Spleen (tissue), 11 donors: ENCODE measurements at regions not wholly inside any gene's neighbourhood (a gene's known extent, or its start where the extent isn't known, plus 50 kb on each side); places are given as distances from the start of the nearest gene placed in this dataset.
A peak's percentile ranks its signal among the peaks of the same experiment; 100 is the strongest.

ENCODE experiments used
- DNase-seq: peaks from one replicate; pipeline ENCODE4 v3.0.0-alpha.2; 2020
- H3K27ac ChIP-seq, 8 donors: fragments of 200-600 bp; sonication (generic) in 7 of 8; 1 replicate in 4 of 8; 2 replicates in 4 of 8; pipeline versions ENCODE4 v1.5.0 to v1.8.0; 2016 to 2021; ENCODE audit warnings: inconsistent platforms in 4 of 8, mild to moderate bottlenecking in 4 of 8, moderate library complexity in 1 of 8
- H3K27me3 ChIP-seq, 7 donors: fragments of 200-600 bp; sonication (generic) in 6 of 7; replicated peaks in 1 of 7; 1 replicate in 4 of 7; 2 replicates in 3 of 7; pipeline versions ENCODE4 v1.5.0 to v1.8.0; 2016 to 2021; ENCODE audit warnings: inconsistent platforms in 3 of 7, mild to moderate bottlenecking in 1 of 7
- H3K36me3 ChIP-seq, 6 donors: fragments of 200-600 bp; sonication (generic) in 5 of 6; 1 replicate in 4 of 6; 2 replicates in 2 of 6; pipeline versions ENCODE4 v1.5.0 to v1.8.0; 2016 to 2021; ENCODE audit warnings: inconsistent platforms in 2 of 6
- H3K4me1 ChIP-seq, 6 donors: fragments of 200-600 bp; sonication (generic) in 5 of 6; 1 replicate in 3 of 6; 2 replicates in 3 of 6; pipeline versions ENCODE4 v1.5.0 to v1.8.0; 2016 to 2021; ENCODE audit warnings: inconsistent platforms in 3 of 6
- H3K4me3 ChIP-seq, 8 donors: fragments of 200-600 bp; sonication (generic) in 7 of 8; 1 replicate in 4 of 8; 2 replicates in 4 of 8; pipeline versions ENCODE4 v1.5.0 to v1.8.0; 2016 to 2021; ENCODE audit warnings: inconsistent platforms in 4 of 8, mild to moderate bottlenecking in 4 of 8, moderate library complexity in 2 of 8
- H3K9me3 ChIP-seq, 8 donors: fragments of 200-600 bp; sonication (generic) in 7 of 8; 1 replicate in 4 of 8; 2 replicates in 4 of 8; pipeline versions ENCODE4 v1.5.0 to v1.8.0; 2016 to 2021; ENCODE audit warnings: inconsistent platforms in 4 of 8
- POLR2A ChIP-seq, 3 donors: fragments of 450-650 bp; IDR thresholded peaks; one replicate each; pipeline ENCODE4 v1.5.1; 2017; ENCODE audit warnings: antibody characterized with exemption in 3 of 3, mild to moderate bottlenecking in 1 of 3
- POLR2AphosphoS5 ChIP-seq, 3 donors: sonication (generic); formaldehyde crosslinking; IDR thresholded peaks; one replicate each; pipeline ENCODE4 v1.5.1; 2017; ENCODE audit warnings: antibody characterized with exemption in 3 of 3
- WGBS, 5 donors: extraction: QIAGEN DNeasy Blood & Tissue Kit in 3 of 5; methylation state at CpG; one replicate each; pipeline versions ENCODE4 v1.1.5 to v1.1.7; 2013 to 2018; 5-methylcytosine and 5-hydroxymethylcytosine counted together
- intact Hi-C: fragments of 100-400 bp; cut with DNase I; formaldehyde crosslinking; loops from one replicate; pipeline ENCODE4 v1.15.0; 2023; ENCODE audit warnings: low total_unique reads
- TF ChIP-seq, protein P1 (sequence below), 11 experiments: fragments of 200-600 bp in 7 of 11; fragments of 450-650 bp in 4 of 11; sonication (generic) in 4 of 11; IDR thresholded peaks in 8 of 11; conservative IDR thresholded peaks in 3 of 11; 1 replicate in 7 of 11; 2 replicates in 4 of 11; pipeline versions ENCODE4 v1.4.0 to v1.8.0; 2016 to 2021; ENCODE audit warnings: antibody characterized with exemption in 11 of 11, inconsistent platforms in 4 of 11, mild to moderate bottlenecking in 1 of 11
- donor health status: healthy with polysubstance abuse.
- donor health status: DM: no; HTN: no; CAD: no; lungs with moderate emphysema.
- donor health status: DM: no; HTN: no; CAD: no.
- donor health status: Bipolar disorder and iron deficiency.
- donor health status: healthy.
- donor health status: DM: no; HTN: no; CAD: no.
- donor health status: DM: yes; HTN: yes; CAD: no.

DNA sequence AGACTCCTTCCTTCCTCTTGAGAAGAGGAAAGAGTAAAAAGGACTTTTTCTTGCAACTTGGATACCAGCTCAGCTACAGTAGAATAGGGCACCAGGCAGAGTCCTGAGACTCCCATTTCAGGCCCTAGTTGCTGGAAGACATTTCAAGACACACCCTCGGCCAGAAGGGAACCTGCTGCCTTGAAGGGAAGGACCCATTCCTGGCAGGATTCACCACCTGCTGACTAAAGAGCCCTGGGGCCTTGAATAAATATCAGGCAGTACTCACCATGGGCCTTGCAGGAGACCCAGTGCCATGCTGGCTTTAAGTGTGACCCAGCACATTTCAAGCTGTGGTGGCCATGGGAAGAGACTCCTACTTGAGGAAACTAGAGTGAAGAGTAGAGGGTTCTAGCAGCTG lies 317.6 kb downstream of the DKK2 start:
- H3K4me3 ChIP-seq, result no peak overlapping the region
- intact Hi-C loops, result no loop called here

DNA sequence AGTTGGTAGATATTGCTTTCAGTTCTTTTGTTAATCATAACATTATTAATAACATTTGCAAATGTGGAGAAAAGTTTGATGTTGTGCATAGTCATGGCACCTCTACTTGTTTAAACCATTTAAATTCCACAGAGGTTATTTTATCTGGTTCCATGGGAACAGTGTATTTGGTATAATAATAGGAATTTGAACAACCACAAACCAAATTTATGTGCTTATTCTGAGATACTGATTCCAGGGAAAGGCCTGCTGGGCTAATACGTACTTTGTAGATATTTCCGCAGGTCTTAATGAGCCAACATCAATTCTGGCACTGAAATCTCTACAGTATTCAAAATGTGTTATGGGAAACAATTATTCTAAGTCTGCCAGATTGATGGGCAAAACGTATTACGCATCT lies 319.0 kb downstream of the DKK2 start:
- Histone ChIP-seq H3K4me3 (no peak overlapping the region), H3K36me3 (no peaks in the 10 kb centered on the region), H3K27me3 (no peaks in the 10 kb centered on the region), H3K9me3 (peaks cover 0 to 7% (median 0%) of the 10 kb centered on the region in 8 donors), H3K27ac (no peak overlapping the region), H3K4me1 (no peaks in the 10 kb centered on the region)
- WGBS, 5 donors, result 87 to 90% (median 87%) methylated on average over 4 of the region's 4 CpGs
- DNase-seq, result no peak
- no peak for TF ChIP-seq POLR2AphosphoS5 (IDR thresholded peaks at IDR 0.05)
- TF ChIP-seq POLR2A (IDR thresholded peaks at IDR 0.05), result no peak
- TF ChIP-seq, protein P1, sequence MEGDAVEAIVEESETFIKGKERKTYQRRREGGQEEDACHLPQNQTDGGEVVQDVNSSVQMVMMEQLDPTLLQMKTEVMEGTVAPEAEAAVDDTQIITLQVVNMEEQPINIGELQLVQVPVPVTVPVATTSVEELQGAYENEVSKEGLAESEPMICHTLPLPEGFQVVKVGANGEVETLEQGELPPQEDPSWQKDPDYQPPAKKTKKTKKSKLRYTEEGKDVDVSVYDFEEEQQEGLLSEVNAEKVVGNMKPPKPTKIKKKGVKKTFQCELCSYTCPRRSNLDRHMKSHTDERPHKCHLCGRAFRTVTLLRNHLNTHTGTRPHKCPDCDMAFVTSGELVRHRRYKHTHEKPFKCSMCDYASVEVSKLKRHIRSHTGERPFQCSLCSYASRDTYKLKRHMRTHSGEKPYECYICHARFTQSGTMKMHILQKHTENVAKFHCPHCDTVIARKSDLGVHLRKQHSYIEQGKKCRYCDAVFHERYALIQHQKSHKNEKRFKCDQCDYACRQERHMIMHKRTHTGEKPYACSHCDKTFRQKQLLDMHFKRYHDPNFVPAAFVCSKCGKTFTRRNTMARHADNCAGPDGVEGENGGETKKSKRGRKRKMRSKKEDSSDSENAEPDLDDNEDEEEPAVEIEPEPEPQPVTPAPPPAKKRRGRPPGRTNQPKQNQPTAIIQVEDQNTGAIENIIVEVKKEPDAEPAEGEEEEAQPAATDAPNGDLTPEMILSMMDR (IDR thresholded peaks at IDR 0.05 in 8 of 11, conservative IDR thresholded peaks at IDR 0.05 in 3 of 11), result no peak
- intact Hi-C loops, result no loop called here

More for the DNA sequence above, 317.6 kb downstream of the DKK2 start:
- TF ChIP-seq, protein P1 (IDR thresholded peaks at IDR 0.05 in 8 of 11, conservative IDR thresholded peaks at IDR 0.05 in 3 of 11), result no peak
- TF ChIP-seq POLR2AphosphoS5 (IDR thresholded peaks at IDR 0.05), result no peak
- no peak for TF ChIP-seq POLR2A (IDR thresholded peaks at IDR 0.05)
- H3K27me3 ChIP-seq, result no peaks in the 10 kb centered on the region
- no peaks in the 10 kb centered on the region for H3K36me3 ChIP-seq
- H3K27ac ChIP-seq, result no peak overlapping the region
- no peaks in the 10 kb centered on the region for H3K9me3 ChIP-seq
- no peak for DNase-seq
- no peaks in the 10 kb centered on the region for H3K4me1 ChIP-seq
- 50 to 80% (median 59%) methylated on average over 1 of the region's 1 CpG for WGBS, 5 donors

DNA sequence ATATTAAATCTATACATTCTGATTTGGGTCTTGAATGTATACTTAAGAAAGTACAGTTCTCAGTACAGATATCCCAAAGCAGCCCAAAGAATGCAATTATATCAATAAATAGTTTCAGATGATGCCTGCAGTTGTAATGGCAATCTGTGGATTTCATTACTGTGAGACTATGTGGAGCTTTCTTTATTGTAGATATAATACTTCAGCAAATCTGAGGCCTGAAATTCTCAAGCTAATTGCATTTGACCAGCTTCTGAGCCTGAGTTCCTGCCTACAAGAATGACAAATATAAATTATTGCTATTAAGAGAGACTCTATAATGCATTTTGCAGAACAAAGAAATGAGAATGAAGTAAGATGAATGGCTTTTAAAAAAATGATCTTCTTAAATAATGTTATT lies 320.3 kb downstream of the DKK2 start:
- H3K9me3 ChIP-seq, result peaks cover 0 to 8% (median 0%) of the 10 kb centered on the region in 8 donors
- intact Hi-C loops, result no loop called here
- H3K27ac ChIP-seq, result no peak overlapping the region
- no peaks in the 10 kb centered on the region for H3K4me1 ChIP-seq
- no peak overlapping the region for H3K4me3 ChIP-seq
- no peak for DNase-seq
- TF ChIP-seq POLR2AphosphoS5 (IDR thresholded peaks at IDR 0.05), result no peak
- no peak for TF ChIP-seq POLR2A (IDR thresholded peaks at IDR 0.05)
- TF ChIP-seq, protein P1 (IDR thresholded peaks at IDR 0.05 in 8 of 11, conservative IDR thresholded peaks at IDR 0.05 in 3 of 11), result no peak
- no peaks in the 10 kb centered on the region for H3K36me3 ChIP-seq
- no peaks in the 10 kb centered on the region for H3K27me3 ChIP-seq

DNA sequence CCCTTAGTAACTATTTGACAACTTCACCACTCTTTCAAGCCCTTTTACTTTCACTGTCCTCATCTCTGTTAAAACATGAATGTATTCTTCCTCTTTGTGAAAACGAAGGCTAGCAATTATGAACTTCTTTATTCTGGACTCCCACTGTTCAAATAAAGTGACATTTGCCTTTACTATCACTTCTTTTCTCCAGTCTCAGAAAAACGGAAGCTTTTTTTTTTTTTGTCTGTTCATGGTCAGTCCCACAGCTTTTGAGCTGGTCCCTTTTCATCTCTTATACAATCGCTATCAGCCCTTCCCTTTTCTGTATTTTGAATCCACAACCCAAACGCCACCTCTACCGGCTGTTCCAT lies 327.7 kb downstream of the DKK2 start:
- no peaks in the 10 kb centered on the region for H3K36me3 ChIP-seq
- peaks cover 0 to 6% (median 0%) of the 10 kb centered on the region in 6 donors for H3K4me1 ChIP-seq
- no peak for DNase-seq
- 32 to 50% (median 43%) methylated on average over 4 to 5 of the region's 5 CpGs for WGBS, 5 donors
- TF ChIP-seq POLR2AphosphoS5 (IDR thresholded peaks at IDR 0.05) (no peak), POLR2A (IDR thresholded peaks at IDR 0.05) (no peak)
- TF ChIP-seq, protein P1 (IDR thresholded peaks at IDR 0.05 in 8 of 11, conservative IDR thresholded peaks at IDR 0.05 in 3 of 11), result no peak
- H3K27me3 ChIP-seq, result no peaks in the 10 kb centered on the region
- peaks cover 0 to 12% (median under 1%) of the 10 kb centered on the region in 8 donors for H3K9me3 ChIP-seq
- intact Hi-C loops, result no loop called here
- peak overlapping the region in 2 of 8 donors; percentile 45 to 55 for H3K27ac ChIP-seq
- H3K4me3 ChIP-seq, result no peak overlapping the region
